ENCODE measurements at regions not wholly inside any gene's neighbourhood (a gene's known extent, or its start where the extent isn't known, plus 50 kb on each side); places are given as distances from the start of the nearest gene placed in this dataset.

DNA sequence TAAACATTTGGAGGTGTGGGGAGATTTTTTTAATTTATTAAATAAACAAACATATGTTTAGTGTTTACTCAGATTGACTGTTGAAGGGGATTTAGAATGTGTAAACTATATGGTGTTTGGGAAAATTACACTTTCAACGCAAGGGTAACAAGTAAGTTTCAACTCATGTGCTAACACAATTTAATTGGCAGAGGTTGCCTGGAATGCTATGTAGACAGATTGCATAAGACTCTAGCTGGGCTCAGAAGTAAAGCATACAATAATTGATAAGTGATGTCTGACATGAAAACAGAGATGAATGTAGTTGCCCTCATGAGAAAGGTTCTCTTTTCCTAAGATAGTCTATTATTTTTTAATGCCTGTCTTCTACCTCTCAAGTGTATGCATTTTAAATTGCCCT, 617.4 kb downstream of the KCTD16 start:
- TF ChIP-seq, protein P1, sequence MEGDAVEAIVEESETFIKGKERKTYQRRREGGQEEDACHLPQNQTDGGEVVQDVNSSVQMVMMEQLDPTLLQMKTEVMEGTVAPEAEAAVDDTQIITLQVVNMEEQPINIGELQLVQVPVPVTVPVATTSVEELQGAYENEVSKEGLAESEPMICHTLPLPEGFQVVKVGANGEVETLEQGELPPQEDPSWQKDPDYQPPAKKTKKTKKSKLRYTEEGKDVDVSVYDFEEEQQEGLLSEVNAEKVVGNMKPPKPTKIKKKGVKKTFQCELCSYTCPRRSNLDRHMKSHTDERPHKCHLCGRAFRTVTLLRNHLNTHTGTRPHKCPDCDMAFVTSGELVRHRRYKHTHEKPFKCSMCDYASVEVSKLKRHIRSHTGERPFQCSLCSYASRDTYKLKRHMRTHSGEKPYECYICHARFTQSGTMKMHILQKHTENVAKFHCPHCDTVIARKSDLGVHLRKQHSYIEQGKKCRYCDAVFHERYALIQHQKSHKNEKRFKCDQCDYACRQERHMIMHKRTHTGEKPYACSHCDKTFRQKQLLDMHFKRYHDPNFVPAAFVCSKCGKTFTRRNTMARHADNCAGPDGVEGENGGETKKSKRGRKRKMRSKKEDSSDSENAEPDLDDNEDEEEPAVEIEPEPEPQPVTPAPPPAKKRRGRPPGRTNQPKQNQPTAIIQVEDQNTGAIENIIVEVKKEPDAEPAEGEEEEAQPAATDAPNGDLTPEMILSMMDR (IDR thresholded peaks at IDR 0.05; ENCODE audit: insufficient read depth, low read length) = no peak
- no peak for TF ChIP-seq POLR2AphosphoS5 (IDR thresholded peaks at IDR 0.05; ENCODE audit: low read depth)
